Osteoblast (primary cell): ENCODE measurements at regions not wholly inside any gene's neighbourhood (a gene's known extent, or its start where the extent isn't known, plus 50 kb on each side); places are given as distances from the start of the nearest gene placed in this dataset.

Experiments used
- DNase-seq: peaks from one replicate; pipeline ENCODE4 v3.0.0; 2011; ENCODE audit warnings: low spot score, mixed read lengths; ENCODE audit not compliant: insufficient read length; ENCODE audit errors: missing footprints
- H2AFZ ChIP-seq: 2 replicates; pipeline ENCODE4 v1.6.0; 2011; ENCODE audit warnings: mild to moderate bottlenecking, low read length
- H3K27ac ChIP-seq: 2 replicates; pipeline ENCODE4 v1.5.1; 2011; ENCODE audit warnings: mild to moderate bottlenecking, low read depth, low read length, moderate library complexity
- H3K27me3 ChIP-seq: 2 replicates; pipeline ENCODE4 v1.6.0; 2012; ENCODE audit warnings: mild to moderate bottlenecking, control low read depth, inconsistent platforms, low read length, moderate library complexity; ENCODE audit not compliant: insufficient read depth
- H3K36me3 ChIP-seq: 2 replicates; pipeline ENCODE4 v1.5.1; 2011; ENCODE audit warnings: mild to moderate bottlenecking, low read length, control low read depth, moderate library complexity; ENCODE audit not compliant: insufficient read depth
- H3K4me1 ChIP-seq: 2 replicates; pipeline ENCODE4 v1.5.1; 2011; ENCODE audit warnings: mild to moderate bottlenecking, low read length, control low read depth, moderate library complexity; ENCODE audit not compliant: insufficient read depth
- H3K4me2 ChIP-seq: 2 replicates; pipeline ENCODE4 v1.6.0; 2011; ENCODE audit warnings: mild to moderate bottlenecking, low read length; ENCODE audit not compliant: insufficient read depth
- H3K4me3 ChIP-seq: fragments of 200-600 bp; sonication (generic); 3 replicates; pipeline ENCODE4 v1.5.1; 2012; ENCODE audit warnings: mild to moderate bottlenecking, low read length, inconsistent platforms; ENCODE audit not compliant: insufficient read depth
- H3K79me2 ChIP-seq: 2 replicates; pipeline ENCODE4 v1.6.0; 2012; ENCODE audit warnings: mild to moderate bottlenecking, low read length, control low read depth, inconsistent platforms; ENCODE audit not compliant: insufficient read depth
- H3K9me3 ChIP-seq: 2 replicates; pipeline ENCODE4 v1.5.1; 2011; ENCODE audit warnings: low read depth, low read length, control low read depth
- H4K20me1 ChIP-seq: 2 replicates; pipeline ENCODE4 v1.6.0; 2012; ENCODE audit warnings: mild to moderate bottlenecking, low read length, control low read depth; ENCODE audit not compliant: insufficient read depth
- TF ChIP-seq, protein P1 (sequence below): IDR thresholded peaks from 2 replicates; pipeline ENCODE4 v1.5.1; 2011; ENCODE audit warnings: mild to moderate bottlenecking, low read depth, low read length, moderate library complexity; ENCODE audit errors: extremely low read depth

DNA sequence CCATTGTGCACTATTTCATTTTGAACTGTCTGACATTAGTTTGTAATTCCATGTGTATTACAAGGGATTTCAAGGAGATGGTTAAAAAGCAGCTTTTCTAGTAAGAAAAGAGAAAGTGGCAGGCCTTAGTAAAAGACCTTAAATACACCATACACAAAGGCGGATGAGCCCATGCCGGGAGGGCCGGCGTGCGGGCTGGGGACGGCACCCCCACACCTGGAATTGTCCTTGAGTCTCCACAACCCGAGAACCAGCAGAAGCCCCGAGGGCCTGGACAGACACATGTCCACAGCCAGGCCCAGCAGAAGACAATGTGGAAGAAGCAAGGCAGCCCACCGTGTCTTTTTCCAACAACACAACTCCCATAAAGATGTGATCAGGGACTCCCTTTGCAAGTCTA is 123.7 kb upstream of the TCERG1L start:
- Histone ChIP-seq H3K4me3 (no peak overlapping the region), H3K79me2 (no peaks in the 10 kb centered on the region), H3K4me2 (no peak overlapping the region), H3K4me1 (no peaks in the 10 kb centered on the region), H3K36me3 (no peaks in the 10 kb centered on the region), H2AFZ (no peak overlapping the region), H4K20me1 (no peaks in the 10 kb centered on the region), H3K27me3 (no peaks in the 10 kb centered on the region), H3K9me3 (no peaks in the 10 kb centered on the region), H3K27ac (no peak overlapping the region)
- TF ChIP-seq, protein P1, sequence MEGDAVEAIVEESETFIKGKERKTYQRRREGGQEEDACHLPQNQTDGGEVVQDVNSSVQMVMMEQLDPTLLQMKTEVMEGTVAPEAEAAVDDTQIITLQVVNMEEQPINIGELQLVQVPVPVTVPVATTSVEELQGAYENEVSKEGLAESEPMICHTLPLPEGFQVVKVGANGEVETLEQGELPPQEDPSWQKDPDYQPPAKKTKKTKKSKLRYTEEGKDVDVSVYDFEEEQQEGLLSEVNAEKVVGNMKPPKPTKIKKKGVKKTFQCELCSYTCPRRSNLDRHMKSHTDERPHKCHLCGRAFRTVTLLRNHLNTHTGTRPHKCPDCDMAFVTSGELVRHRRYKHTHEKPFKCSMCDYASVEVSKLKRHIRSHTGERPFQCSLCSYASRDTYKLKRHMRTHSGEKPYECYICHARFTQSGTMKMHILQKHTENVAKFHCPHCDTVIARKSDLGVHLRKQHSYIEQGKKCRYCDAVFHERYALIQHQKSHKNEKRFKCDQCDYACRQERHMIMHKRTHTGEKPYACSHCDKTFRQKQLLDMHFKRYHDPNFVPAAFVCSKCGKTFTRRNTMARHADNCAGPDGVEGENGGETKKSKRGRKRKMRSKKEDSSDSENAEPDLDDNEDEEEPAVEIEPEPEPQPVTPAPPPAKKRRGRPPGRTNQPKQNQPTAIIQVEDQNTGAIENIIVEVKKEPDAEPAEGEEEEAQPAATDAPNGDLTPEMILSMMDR = no peak
- no peak for DNase-seq

DNA sequence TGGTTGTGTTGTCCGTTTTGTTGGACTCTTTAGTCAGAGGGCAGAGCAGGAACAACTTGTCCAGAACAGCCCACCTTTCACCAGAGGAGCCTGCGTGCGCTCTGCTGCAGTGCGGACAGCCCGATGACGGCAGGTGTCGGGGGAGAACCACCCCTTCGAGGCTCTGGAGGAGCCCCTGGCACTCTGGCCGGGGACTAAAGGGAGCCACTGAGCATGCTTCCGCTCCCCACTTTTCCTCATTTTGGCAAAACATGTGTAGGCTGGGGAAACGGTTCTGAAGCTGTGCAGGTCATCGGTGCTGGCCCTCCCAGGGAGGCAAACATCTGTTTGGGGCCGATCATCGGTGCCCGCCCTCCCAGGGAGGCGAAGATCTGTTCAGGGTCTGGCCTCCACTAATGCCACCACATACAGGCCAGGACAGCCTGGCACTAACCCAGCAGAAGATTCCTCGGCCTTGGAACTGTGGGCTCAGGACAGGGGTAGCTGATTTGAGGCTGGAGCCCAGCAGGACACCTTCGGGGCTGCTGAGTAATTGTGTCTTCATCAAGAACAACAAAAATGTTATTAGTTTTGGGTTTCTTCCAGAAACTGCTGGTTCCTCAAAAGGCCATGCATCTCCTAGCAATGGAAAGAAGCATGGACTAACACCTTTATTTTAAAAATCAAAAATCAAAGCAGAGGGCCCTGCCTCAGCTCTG is 124.4 kb upstream of the TCERG1L start:
- Histone ChIP-seq H2AFZ (no peak overlapping the region), H3K27me3 (no peaks in the 10 kb centered on the region), H3K36me3 (no peaks in the 10 kb centered on the region), H3K9me3 (no peaks in the 10 kb centered on the region), H4K20me1 (no peaks in the 10 kb centered on the region), H3K4me1 (no peaks in the 10 kb centered on the region), H3K4me3 (no peak overlapping the region), H3K4me2 (no peak overlapping the region), H3K79me2 (no peaks in the 10 kb centered on the region), H3K27ac (no peak overlapping the region)
- DNase-seq = no peak
- TF ChIP-seq, protein P1 = no peak

DNA sequence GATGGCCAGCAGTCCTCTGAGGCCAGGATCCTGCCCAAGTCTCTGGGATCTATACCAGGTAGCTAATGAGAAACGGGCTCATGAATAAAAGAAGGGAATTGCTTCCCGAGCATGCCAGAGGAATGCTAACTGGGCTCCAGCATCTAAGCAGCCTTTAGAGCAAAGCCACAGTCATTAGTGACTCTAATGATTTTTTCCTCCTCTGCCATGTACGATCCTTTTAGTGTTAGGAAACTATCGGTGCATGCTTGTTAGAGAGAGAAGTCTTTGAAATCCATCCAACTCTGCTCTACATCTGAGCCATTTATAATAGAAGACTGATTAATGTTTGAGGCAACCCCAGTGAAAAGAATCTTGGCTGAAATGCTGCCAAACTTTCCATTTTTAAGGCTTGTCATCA is 124.9 kb upstream of the TCERG1L start:
- Histone ChIP-seq H3K27me3 (no peaks in the 10 kb centered on the region), H3K27ac (no peak overlapping the region), H2AFZ (no peak overlapping the region), H4K20me1 (no peaks in the 10 kb centered on the region), H3K9me3 (no peaks in the 10 kb centered on the region), H3K79me2 (no peaks in the 10 kb centered on the region), H3K4me1 (no peaks in the 10 kb centered on the region), H3K4me2 (no peak overlapping the region), H3K36me3 (no peaks in the 10 kb centered on the region), H3K4me3 (no peak overlapping the region)
- TF ChIP-seq, protein P1 = no peak
- DNase-seq = no peak

DNA sequence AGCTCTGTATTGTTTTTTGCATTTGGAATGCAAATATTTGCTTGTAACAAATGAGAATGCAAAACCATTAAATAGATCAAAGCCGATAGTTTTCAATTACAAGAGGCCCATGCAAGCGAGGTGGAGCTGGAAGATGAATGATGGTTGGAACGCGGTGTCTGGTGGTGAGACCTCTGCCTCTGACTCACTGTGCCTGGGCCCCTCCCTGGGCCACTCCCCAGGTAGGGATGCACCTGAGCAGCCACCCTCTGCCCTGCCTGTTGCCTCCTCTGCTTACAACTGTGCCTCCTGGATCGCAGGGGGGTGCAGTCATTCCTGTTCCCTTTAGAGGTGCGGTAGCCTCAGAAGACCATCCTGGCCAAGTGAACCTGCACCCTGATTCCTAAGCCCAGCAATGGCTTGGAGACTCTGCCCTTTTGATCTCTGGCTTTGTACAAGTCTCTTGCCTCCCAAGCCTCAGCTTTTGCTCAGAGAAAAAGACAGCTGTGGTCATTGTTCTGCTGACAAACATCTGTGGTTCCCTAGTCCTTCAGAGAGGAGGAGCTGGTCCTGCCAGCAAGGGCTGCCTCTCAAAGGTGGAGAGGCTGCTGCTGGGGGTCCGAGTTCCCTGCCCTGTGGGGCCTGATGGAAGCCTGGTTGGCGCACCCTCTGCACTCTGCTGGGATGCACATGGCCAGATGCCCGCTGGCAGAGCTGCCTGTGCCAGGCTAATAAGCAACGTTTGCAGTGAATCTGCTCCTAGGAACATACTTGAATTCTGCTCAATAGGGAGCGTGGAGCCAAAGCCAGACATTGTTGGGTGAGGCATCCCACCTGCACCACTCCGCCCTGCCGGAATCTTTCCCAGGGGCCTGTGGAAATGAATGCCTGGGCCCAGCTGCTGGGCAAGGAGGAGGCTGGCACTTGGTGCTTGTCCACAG is 126.3 kb upstream of the TCERG1L start:
- Histone ChIP-seq H3K27me3 (no peaks in the 10 kb centered on the region), H3K4me3 (no peak overlapping the region), H3K9me3 (no peaks in the 10 kb centered on the region), H3K27ac (no peak overlapping the region), H2AFZ (no peak overlapping the region), H3K4me1 (no peaks in the 10 kb centered on the region), H3K4me2 (no peak overlapping the region), H3K79me2 (no peaks in the 10 kb centered on the region), H4K20me1 (no peaks in the 10 kb centered on the region), H3K36me3 (no peaks in the 10 kb centered on the region)
- TF ChIP-seq, protein P1 = no peak
- DNase-seq = no peak
